ENCODE measurements at regions not wholly inside any gene's neighbourhood (a gene's known extent, or its start where the extent isn't known, plus 50 kb on each side); places are given as distances from the start of the nearest gene placed in this dataset.

DNA sequence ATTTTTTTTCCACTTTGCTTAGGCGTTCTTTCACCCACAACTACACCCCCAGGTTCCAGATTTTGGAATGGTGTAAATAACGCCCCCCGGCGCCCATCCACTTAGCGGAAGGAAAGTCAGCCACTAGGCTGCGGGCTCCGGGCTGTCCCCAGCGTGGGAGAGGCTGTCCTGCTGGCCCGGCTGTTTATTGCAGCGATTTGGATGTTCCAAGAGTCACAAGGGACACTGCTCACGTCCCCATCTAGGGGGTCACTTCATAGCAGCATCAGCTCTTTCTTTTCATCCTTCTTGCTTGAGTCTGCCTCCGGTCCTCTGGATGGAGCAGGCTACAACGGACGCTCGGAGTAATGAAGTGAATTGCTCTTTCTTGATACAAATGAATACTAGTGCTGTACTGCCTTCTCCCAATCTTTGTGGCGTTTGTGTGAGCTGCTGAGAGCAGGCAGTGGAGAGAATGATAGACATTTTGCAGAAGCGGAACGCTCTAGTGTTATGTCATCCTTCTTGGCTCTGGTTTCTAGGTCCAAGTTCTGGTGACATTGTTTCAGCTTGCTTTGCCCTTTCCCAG is 50.7 kb upstream of the PAIP2B start:
- in situ Hi-C loops (cut with MboI; ENCODE audit: low pct_unique_long_range_greater_than_20kb, low sequenced_read_pairs, unreplicated experiment) = no loop called here
- TF ChIP-seq, protein P1, sequence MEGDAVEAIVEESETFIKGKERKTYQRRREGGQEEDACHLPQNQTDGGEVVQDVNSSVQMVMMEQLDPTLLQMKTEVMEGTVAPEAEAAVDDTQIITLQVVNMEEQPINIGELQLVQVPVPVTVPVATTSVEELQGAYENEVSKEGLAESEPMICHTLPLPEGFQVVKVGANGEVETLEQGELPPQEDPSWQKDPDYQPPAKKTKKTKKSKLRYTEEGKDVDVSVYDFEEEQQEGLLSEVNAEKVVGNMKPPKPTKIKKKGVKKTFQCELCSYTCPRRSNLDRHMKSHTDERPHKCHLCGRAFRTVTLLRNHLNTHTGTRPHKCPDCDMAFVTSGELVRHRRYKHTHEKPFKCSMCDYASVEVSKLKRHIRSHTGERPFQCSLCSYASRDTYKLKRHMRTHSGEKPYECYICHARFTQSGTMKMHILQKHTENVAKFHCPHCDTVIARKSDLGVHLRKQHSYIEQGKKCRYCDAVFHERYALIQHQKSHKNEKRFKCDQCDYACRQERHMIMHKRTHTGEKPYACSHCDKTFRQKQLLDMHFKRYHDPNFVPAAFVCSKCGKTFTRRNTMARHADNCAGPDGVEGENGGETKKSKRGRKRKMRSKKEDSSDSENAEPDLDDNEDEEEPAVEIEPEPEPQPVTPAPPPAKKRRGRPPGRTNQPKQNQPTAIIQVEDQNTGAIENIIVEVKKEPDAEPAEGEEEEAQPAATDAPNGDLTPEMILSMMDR (IDR thresholded peaks at IDR 0.05; ENCODE audit: extremely low read depth, insufficient read depth, missing control alignments) = peak; percentile 11
- DNase-seq (ENCODE audit: low spot score) = peak; percentile 23

DNA sequence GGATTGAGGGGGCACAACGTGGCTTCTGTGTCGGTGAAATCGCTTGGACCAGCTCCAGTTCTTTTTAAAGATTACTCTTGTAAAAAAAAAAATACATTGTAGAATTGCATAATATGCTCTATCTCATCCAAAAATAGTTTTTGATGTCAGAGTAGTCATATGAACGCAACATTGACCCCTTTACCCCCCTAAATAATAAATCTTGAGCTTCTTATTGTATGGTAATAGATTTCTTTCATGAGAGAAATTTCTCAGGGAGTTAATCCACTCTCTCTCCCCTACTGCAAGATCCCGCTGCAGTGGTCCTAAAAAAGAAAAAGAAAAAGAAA is 50.2 kb upstream of the PAIP2B start:
- TF ChIP-seq, protein P1 (IDR thresholded peaks at IDR 0.05; ENCODE audit: extremely low read depth, insufficient read depth, missing control alignments) = no peak
- in situ Hi-C loops (cut with MboI; ENCODE audit: low pct_unique_long_range_greater_than_20kb, low sequenced_read_pairs, unreplicated experiment) = no loop called here
- DNase-seq (ENCODE audit: low spot score) = no peak

DNA sequence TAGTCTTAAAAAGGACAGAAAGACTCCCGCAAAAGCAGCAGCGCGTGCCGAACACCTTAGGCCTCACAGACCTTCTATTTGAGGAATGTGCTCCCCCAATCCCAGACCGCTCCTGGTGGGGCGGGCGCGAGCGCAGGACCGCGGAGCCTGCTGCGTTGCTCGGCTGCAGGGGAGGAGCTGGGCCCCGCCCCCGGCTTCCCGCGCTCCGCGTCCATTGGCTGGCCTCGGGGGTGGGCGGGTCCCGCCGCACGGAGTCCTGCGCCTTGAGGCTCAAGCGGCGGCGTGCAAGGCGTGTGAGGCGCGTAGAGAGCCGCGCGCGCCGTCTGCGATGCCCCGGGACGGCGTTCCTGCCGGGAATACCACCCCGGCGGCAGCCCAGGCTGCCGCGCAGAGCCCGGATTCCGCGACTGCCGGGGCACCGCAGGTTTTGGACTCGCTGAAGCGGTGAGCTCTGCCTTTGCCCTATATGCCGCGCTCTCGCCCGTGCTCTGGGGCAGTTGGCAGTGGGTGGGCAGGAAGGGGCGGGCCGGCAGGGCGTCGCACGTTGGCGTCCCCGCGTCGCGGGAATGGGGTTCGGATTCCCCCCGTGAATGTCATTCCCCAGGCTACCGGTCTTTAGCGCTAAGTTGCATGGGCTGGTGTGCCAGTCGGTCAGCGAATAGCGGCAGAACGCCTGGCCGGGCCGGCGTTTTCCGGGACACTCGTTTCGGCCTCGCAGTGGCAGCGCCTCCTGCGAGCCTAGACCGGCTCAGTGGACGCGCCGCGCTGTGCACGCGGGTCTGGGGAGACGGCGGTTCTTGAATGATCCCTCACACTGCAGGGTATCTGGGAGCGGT is 49.6 kb upstream of the PAIP2B start:
- in situ Hi-C loops (cut with MboI; ENCODE audit: low pct_unique_long_range_greater_than_20kb, low sequenced_read_pairs, unreplicated experiment) = no loop called here
- peak; percentile 88 for DNase-seq (ENCODE audit: low spot score)
- TF ChIP-seq, protein P1 (IDR thresholded peaks at IDR 0.05; ENCODE audit: extremely low read depth, insufficient read depth, missing control alignments) = no peak
